Neural cell (in vitro differentiated cells): ENCODE measurements at regions not wholly inside any gene's neighbourhood (a gene's known extent, or its start where the extent isn't known, plus 50 kb on each side); places are given as distances from the start of the nearest gene placed in this dataset.
"Not testable (repeated sequence)": the region's sequence is repeated elsewhere in the genome, so short reads cannot be mapped to it uniquely, and the experiment has no call there.

Experiments used
- H2AFZ ChIP-seq: fragments of 200-600, 300-800 bp; sonication (generic), shearing (Covaris generic); 2 replicates; pipeline ENCODE4 v1.6.0; 2014; ENCODE audit warnings: low read depth, mild to moderate bottlenecking, antibody characterized with exemption, low read length, moderate library complexity
- H3F3A ChIP-seq: fragments of 200-600 bp; shearing (Covaris generic); 2 replicates; pipeline ENCODE4 v1.6.1; 2016; ENCODE audit warnings: mild to moderate bottlenecking, moderate library complexity, mixed read lengths, antibody characterized with exemption, low read length; ENCODE audit not compliant: insufficient read depth, poor library complexity, severe bottlenecking
- H3K27ac ChIP-seq: fragments of 200-600, 300-800 bp; sonication (generic), shearing (Covaris generic); 2 replicates; pipeline ENCODE4 v1.5.1; 2014; ENCODE audit warnings: mild to moderate bottlenecking, low read length, moderate library complexity
- H3K27me3 ChIP-seq: fragments of 300-800, 200-600 bp; sonication (generic), shearing (Covaris generic); 2 replicates; pipeline ENCODE4 v1.6.0; 2014; ENCODE audit warnings: mild to moderate bottlenecking, low read depth, low read length, moderate library complexity; ENCODE audit not compliant: insufficient read depth
- H3K36me3 ChIP-seq: fragments of 300-800, 200-600 bp; sonication (generic), shearing (Covaris generic); 2 replicates; pipeline ENCODE4 v1.5.1; 2014; ENCODE audit warnings: mild to moderate bottlenecking, antibody characterized with exemption, low read length, moderate library complexity; ENCODE audit not compliant: insufficient read depth
- H3K4me2 ChIP-seq: fragments of 300-800, 200-600 bp; sonication (generic), shearing (Covaris generic); 2 replicates; pipeline ENCODE4 v1.6.0; 2014; ENCODE audit warnings: mild to moderate bottlenecking, low read length
- H3K4me3 ChIP-seq: fragments of 300-800, 200-600 bp; sonication (generic), shearing (Covaris generic); 2 replicates; pipeline ENCODE4 v1.5.1; 2014; ENCODE audit warnings: mild to moderate bottlenecking, low read length, moderate library complexity
- H3K79me2 ChIP-seq: fragments of 200-600 bp; shearing (Covaris generic); replicated peaks from 2 replicates; pipeline ENCODE4 v1.6.0; 2014; ENCODE audit warnings: mild to moderate bottlenecking, low read length, moderate library complexity; ENCODE audit not compliant: insufficient read depth
- H3K9ac ChIP-seq: fragments of 300-800, 200-600 bp; sonication (generic), shearing (Covaris generic); 2 replicates; pipeline ENCODE4 v1.6.1; 2016; ENCODE audit warnings: mild to moderate bottlenecking, low read length, mixed read lengths
- H3K9me2 ChIP-seq: fragments of 200-600 bp; shearing (Covaris generic); 2 replicates; pipeline ENCODE4 v1.6.1; 2016; ENCODE audit warnings: mild to moderate bottlenecking, low read length, mixed read lengths; ENCODE audit not compliant: insufficient read depth
- H3K9me3 ChIP-seq: fragments of 200-600, 300-800 bp; sonication (generic), shearing (Covaris generic); 2 replicates; pipeline ENCODE4 v1.6.1; 2016; ENCODE audit warnings: mild to moderate bottlenecking, mixed run types, low read length, moderate library complexity, mixed read lengths
- H4K20me1 ChIP-seq: fragments of 200-600 bp; shearing (Covaris generic); 2 replicates; pipeline ENCODE4 v1.6.1; 2016; ENCODE audit warnings: mild to moderate bottlenecking, mixed run types; ENCODE audit not compliant: insufficient read depth
- EP300 ChIP-seq: fragments of 450-650 bp; conservative IDR thresholded peaks from 2 replicates; pipeline ENCODE4 v1.6.1; 2014; ENCODE audit warnings: antibody characterized with exemption, mild to moderate bottlenecking, moderate library complexity; ENCODE audit not compliant: poor library complexity, severe bottlenecking
- EZH2 ChIP-seq: fragments of 200-600, 300-800 bp; shearing (Covaris generic), sonication (generic); IDR thresholded peaks from 2 replicates; pipeline ENCODE4 v1.6.1; 2014; ENCODE audit warnings: antibody characterized with exemption, low read length, borderline replicate concordance, mild to moderate bottlenecking; ENCODE audit not compliant: insufficient read depth, poor library complexity, severe bottlenecking
- TF ChIP-seq, protein P1 (sequence below): IDR thresholded peaks from 2 replicates; pipeline ENCODE4 v1.6.1; 2012; ENCODE audit warnings: borderline replicate concordance
- TF ChIP-seq, protein P2 (sequence below): fragments of 450-650 bp; IDR thresholded peaks from 2 replicates; pipeline ENCODE4 v1.5.1; 2014; ENCODE audit warnings: antibody characterized with exemption, mild to moderate bottlenecking, moderate library complexity; ENCODE audit not compliant: poor library complexity, severe bottlenecking

DNA sequence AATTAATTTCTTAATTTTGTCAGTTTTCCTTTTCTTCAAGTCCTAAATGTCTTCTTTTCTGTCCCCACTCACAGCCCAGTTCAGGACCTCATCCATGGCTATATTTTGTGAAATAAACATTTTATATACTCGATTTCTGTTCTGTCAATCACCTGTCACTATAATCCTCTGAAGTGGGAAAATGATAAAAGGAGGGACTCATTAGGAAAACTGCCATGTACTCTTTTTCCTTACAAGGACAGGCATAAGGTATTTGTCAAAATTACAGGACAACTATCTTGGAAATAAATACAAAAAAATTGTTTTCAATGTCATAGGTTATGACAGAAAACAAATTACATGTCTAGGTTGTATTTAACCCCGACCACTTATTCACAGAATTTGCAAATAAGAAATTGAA lies 240.1 kb upstream of the CBLB start:
- H3K36me3 ChIP-seq: no peaks in the 10 kb centered on the region
- no peak overlapping the region for H3K4me2 ChIP-seq
- no peak overlapping the region for H3K4me3 ChIP-seq
- no peak for TF ChIP-seq EZH2
- TF ChIP-seq, protein P1, sequence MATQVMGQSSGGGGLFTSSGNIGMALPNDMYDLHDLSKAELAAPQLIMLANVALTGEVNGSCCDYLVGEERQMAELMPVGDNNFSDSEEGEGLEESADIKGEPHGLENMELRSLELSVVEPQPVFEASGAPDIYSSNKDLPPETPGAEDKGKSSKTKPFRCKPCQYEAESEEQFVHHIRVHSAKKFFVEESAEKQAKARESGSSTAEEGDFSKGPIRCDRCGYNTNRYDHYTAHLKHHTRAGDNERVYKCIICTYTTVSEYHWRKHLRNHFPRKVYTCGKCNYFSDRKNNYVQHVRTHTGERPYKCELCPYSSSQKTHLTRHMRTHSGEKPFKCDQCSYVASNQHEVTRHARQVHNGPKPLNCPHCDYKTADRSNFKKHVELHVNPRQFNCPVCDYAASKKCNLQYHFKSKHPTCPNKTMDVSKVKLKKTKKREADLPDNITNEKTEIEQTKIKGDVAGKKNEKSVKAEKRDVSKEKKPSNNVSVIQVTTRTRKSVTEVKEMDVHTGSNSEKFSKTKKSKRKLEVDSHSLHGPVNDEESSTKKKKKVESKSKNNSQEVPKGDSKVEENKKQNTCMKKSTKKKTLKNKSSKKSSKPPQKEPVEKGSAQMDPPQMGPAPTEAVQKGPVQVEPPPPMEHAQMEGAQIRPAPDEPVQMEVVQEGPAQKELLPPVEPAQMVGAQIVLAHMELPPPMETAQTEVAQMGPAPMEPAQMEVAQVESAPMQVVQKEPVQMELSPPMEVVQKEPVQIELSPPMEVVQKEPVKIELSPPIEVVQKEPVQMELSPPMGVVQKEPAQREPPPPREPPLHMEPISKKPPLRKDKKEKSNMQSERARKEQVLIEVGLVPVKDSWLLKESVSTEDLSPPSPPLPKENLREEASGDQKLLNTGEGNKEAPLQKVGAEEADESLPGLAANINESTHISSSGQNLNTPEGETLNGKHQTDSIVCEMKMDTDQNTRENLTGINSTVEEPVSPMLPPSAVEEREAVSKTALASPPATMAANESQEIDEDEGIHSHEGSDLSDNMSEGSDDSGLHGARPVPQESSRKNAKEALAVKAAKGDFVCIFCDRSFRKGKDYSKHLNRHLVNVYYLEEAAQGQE: peak; percentile 99
- peak; percentile 72 for TF ChIP-seq EP300
- no peaks in the 10 kb centered on the region for H3K9me3 ChIP-seq
- H4K20me1 ChIP-seq: no peaks in the 10 kb centered on the region
- no peaks in the 10 kb centered on the region for H3K27me3 ChIP-seq
- H3K79me2 ChIP-seq: no peaks in the 10 kb centered on the region
- peak overlapping the region; percentile 58 for H3K27ac ChIP-seq
- H3K9me2 ChIP-seq: no peaks in the 10 kb centered on the region
- H2AFZ ChIP-seq: no peak overlapping the region
- no peak overlapping the region for H3K9ac ChIP-seq
- peaks cover 7% of the 10 kb centered on the region for H3F3A ChIP-seq

- H3K36me3 ChIP-seq, H3K9ac ChIP-seq, H3K9me3 ChIP-seq, H3K4me3 ChIP-seq, H3K27ac ChIP-seq, H3K27me3 ChIP-seq, H4K20me1 ChIP-seq, H3K9me2 ChIP-seq, H3F3A ChIP-seq, H3K79me2 ChIP-seq, H3K4me2 ChIP-seq, H2AFZ ChIP-seq: not testable (repeated sequence)
Observed at GRCh38 chr3:106112561-106112960, 243.7 kb upstream of the CBLB start.

- Histone ChIP-seq H4K20me1 (no peaks in the 10 kb centered on the region), H3F3A (peaks cover 7% of the 10 kb centered on the region), H3K9me2 (no peaks in the 10 kb centered on the region), H3K9ac (no peak overlapping the region), H3K27ac (peak overlapping the region; percentile 28), H3K4me2 (no peak overlapping the region), H3K79me2 (no peaks in the 10 kb centered on the region), H2AFZ (no peak overlapping the region), H3K27me3 (no peaks in the 10 kb centered on the region), H3K9me3 (no peaks in the 10 kb centered on the region), H3K4me3 (no peak overlapping the region), H3K36me3 (no peaks in the 10 kb centered on the region)
- TF ChIP-seq EP300: peak; percentile 35
- TF ChIP-seq, protein P2, sequence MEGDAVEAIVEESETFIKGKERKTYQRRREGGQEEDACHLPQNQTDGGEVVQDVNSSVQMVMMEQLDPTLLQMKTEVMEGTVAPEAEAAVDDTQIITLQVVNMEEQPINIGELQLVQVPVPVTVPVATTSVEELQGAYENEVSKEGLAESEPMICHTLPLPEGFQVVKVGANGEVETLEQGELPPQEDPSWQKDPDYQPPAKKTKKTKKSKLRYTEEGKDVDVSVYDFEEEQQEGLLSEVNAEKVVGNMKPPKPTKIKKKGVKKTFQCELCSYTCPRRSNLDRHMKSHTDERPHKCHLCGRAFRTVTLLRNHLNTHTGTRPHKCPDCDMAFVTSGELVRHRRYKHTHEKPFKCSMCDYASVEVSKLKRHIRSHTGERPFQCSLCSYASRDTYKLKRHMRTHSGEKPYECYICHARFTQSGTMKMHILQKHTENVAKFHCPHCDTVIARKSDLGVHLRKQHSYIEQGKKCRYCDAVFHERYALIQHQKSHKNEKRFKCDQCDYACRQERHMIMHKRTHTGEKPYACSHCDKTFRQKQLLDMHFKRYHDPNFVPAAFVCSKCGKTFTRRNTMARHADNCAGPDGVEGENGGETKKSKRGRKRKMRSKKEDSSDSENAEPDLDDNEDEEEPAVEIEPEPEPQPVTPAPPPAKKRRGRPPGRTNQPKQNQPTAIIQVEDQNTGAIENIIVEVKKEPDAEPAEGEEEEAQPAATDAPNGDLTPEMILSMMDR: no peak
Observed at GRCh38 chr3:106113747-106114146, 244.9 kb upstream of the CBLB start.
